Thyroid gland (tissue), 4 donors: ENCODE measurements at regions not wholly inside any gene's neighbourhood (a gene's known extent, or its start where the extent isn't known, plus 50 kb on each side); places are given as distances from the start of the nearest gene placed in this dataset.

Experiments
- POLR2A ChIP-seq, 2 donors: fragments of 450-650 bp; IDR thresholded peaks; one replicate each; pipeline ENCODE4 v1.6.1; 2017; ENCODE audit warnings: antibody characterized with exemption in 2 of 2, mild to moderate bottlenecking in 2 of 2, moderate library complexity in 1 of 2
- TF ChIP-seq, protein P1 (sequence below), 6 experiments: fragments of 200-600 bp in 3 of 6; fragments of 450-650 bp in 3 of 6; sonication (generic) in 3 of 6; IDR thresholded peaks; one replicate each; pipeline ENCODE4 v1.5.1; 2016 to 2019; ENCODE audit warnings: antibody characterized with exemption in 6 of 6, mild to moderate bottlenecking in 2 of 6, inconsistent platforms in 1 of 6, moderate library complexity in 1 of 6

DNA sequence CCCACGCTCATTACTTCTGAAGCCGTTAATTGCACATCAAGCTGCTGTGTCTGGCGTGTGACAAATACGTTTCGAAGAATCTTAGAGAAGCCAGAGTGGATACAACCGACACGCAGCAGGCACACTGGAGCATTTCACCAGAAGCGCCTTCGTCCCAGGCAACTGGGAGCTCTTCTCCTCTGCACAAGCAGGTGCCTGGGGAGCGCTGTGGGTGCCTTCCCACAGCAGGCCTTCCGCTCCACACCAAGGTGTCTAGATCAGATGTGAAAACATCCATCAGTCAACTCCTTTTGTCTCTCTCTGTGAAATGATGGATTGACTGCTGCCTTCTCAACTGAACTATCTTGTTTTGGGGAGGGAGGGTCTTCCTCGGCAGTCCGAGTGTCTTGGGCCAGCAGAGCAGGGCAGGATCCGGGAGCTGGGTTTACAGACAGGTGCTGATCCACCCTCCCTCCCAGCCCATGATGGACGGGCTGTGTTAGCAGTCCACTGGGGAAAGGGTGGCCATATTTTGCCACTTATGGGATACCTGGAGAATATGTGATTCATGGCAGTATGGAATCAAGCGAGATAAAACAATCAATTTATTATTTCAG, 326.3 kb downstream of the TCERG1L start:
- TF ChIP-seq, protein P1, sequence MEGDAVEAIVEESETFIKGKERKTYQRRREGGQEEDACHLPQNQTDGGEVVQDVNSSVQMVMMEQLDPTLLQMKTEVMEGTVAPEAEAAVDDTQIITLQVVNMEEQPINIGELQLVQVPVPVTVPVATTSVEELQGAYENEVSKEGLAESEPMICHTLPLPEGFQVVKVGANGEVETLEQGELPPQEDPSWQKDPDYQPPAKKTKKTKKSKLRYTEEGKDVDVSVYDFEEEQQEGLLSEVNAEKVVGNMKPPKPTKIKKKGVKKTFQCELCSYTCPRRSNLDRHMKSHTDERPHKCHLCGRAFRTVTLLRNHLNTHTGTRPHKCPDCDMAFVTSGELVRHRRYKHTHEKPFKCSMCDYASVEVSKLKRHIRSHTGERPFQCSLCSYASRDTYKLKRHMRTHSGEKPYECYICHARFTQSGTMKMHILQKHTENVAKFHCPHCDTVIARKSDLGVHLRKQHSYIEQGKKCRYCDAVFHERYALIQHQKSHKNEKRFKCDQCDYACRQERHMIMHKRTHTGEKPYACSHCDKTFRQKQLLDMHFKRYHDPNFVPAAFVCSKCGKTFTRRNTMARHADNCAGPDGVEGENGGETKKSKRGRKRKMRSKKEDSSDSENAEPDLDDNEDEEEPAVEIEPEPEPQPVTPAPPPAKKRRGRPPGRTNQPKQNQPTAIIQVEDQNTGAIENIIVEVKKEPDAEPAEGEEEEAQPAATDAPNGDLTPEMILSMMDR (IDR thresholded peaks at IDR 0.05) = no peak
- no peak for TF ChIP-seq POLR2A (IDR thresholded peaks at IDR 0.05)
